GM18498 (cell line): ENCODE measurements at regions not wholly inside any gene's neighbourhood (a gene's known extent, or its start where the extent isn't known, plus 50 kb on each side); places are given as distances from the start of the nearest gene placed in this dataset.
A peak's percentile ranks its signal among the peaks of the same experiment; 100 is the strongest.

ENCODE experiments used
- ATAC-seq: cut with Tn5 transposase; IDR thresholded peaks from one replicate; pipeline ENCODE4 v1.9.1; 2021; ENCODE audit warnings: mild to moderate bottlenecking, moderate library complexity; ENCODE audit not compliant: unreplicated experiment

DNA sequence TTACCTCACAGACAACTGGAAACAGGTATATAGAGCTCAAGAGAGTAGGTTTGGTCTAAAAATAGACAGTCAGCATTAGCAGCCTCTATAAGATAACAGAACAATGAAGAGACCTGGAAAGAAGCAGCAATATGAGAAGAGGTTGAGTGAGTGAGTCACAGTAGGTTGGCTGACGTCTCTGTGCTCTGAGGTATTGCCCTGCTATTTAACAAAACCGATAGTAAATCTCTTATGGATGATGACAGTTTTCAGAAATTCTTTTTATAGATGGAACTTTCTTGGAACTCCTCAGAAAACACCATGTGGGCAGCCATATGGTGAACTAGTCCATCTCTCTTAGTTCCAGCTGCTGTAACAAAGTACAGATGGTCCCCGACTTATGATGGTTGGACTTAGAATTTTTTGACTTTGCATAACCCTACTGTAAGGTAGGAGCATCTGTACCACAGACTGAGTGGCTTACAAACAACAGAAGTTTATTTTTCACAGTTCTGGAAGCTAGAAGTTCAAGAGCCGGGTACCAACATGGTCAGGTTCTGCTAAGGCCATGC lies 123.5 kb downstream of the MBD2 start:
- no peak for ATAC-seq

DNA sequence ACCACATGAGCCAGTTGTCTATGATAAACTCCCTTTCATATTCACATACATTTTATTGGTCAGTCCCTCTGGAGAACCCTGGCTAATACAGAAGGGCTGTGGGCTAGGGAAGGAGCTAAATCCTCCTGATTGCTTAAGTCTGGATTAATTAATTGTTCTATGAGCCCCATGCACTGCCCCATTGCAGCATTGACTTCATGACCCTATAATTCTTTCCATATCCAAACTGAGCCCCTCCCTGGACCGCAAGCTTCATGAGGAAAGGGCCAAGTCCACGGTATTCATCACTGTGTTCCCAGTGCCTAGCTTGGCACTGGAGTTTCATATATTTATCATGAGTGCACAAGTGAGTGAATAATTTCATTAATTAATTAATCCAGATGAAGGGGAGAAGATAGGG lies 124.0 kb downstream of the MBD2 start:
- no peak for ATAC-seq

DNA sequence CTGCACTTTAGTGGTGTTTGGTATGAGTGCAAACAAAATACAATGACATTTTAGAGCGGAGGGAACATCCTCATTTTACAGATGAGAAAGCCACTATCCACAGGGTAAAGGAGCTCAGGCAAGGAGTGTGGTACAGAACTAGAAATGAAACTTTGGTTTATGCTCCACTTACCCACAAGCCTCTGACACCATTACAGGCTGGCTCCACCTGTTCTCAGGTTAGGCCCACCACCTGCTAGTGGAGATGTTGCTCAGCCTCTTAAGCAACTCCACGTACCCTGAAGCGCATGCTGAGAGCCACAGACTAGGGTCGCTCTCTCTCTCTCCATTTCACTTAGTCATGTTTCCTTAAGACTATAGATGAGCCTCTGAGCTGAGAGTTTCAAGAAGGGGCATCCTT lies 130.0 kb downstream of the MBD2 start:
- peak; percentile 70 for ATAC-seq

DNA sequence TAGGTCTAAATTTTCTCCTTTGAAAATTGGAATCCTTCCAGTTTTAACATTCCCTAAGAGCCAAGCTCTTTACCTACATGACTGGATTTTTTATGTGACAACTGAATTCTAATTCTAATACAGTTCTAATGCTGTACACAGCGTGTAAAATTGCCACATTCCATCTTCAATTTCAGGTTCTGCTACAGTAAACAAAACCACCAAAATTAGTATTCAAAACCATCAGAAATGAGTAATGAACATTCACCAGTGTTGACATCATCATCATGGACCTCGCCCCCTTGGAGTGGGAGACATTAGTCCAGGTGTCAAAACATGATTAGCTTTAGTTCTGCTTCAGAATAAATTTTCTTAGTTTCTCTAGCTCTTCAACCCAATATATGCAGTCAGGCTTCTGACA lies 133.6 kb downstream of the MBD2 start:
- no peak for ATAC-seq

DNA sequence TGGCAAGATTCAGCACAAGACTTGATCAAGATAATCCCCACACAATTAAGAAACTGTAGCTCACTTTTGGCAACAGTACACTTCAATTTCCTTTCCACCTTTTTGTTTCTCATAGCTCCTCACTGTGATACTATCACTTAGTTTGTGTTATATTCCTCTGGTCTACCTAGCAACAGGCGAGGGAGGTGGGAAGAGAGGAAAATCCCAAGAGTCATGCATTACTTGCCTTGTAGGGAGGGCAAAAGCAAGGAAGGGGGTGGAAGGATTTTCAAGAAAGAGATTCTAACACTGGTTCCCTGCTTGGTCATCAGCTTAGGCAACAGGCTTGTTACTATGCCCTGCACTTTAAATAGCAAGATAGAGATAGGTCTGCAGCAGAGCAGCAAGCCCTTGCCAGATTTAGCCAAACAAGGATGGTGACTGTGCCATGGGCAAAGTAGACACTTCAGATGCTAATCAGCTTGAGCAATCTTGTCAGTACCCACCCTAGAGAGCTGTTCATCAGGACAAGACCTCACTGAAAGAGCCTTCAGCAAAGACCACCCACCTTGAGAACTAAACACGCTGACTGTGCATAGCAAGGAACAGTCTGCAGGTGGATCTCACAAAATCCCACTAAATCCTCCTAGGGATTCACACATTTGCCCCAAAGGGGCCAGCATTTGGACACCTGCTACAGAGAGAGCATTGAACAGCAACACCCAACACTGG lies 134.6 kb downstream of the MBD2 start:
- ATAC-seq = no peak

DNA sequence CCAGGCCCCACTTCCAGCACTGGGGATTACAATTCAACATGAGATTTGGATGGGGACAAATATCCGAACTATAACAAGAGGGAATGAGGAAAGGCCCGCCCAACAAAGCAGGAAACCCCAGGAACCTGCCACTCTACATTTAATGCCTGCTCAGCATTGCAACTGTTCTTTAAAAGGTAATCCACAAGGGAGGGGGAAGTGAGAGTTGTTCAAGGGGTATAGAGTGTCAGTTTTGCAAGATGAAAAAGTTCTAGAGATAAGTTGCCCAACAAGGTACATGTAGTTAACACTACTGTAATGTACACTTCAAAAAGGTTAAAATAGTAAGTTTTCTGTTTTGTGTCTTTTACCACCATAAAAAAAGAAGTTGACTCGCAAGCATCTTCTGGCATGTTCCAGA lies 137.6 kb downstream of the MBD2 start:
- peak; percentile 46 for ATAC-seq

DNA sequence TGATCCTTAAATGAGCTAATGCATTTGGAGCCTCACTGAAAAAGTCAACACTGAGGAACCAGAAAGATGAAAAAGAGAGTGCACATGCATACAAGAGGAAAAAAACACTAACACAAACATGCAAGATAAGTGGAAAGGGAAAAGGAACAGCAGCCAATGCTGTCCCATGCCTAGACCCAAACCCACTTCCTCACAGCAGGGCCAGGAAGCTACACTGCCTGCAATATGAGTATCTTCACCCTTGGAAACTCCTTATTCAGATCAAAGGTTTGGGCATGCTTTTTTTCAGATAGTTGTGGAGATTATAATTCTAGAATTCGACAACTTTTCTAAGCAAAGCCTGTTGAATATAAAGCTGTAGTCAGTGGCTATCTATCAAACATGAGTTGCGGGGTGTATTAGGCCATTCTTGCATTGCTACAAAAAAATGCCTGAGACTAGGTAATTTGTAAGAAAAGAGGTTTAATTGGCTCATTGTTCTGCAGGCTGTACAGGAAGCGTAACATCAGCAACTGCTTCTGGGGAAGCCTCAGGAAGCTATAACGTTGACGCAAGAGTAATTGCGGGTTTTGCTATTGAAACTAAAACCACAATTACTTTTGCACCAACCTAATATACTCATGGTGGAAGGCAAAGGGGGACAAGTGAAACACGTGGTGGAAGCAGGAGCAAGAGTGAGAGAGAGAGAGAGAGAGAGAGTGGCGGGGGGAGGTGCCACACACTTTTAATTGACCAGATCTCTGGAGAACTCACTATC lies 138.2 kb downstream of the MBD2 start:
- ATAC-seq = peak; percentile 75

DNA sequence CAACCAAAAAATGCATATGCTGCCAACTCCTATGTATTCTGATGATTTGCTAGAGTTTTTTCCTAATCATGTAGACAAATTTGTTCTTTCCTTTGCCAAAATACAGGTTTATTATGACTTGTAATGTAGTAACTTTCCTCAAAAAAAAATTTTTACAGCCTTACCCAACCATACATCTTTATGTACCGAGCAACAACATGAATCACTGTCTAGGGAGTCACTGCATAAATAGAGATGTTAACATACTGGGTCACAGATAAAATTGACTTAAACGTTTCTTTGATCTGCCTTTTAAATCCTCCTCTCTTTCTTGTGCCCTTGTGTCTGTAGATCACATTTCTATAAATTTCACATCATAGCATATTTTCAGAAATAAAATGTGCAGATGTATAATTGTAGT lies 143.6 kb downstream of the MBD2 start:
- ATAC-seq = no peak

DNA sequence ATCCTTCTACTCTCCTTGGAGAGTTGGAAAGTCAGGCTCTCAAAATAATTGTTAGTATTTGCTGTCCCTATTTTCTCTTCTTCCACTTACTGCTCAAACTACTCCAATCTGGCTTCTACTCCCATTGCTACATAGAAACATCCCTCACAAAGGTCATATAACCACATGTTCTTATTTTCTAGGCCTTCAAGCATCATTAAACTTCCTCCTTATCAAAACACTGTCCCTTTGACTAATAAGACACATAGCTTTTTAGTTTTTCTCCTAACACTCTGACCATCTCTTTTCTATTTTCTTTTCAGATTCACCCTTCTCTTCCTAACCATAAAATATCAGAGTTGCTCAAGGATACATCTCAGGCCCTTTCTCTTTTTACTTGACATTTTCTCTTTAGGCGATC lies 148.3 kb downstream of the MBD2 start:
- ATAC-seq = no peak

- no peak for ATAC-seq
These were observed 148.8 kb downstream of the MBD2 start for GRCh38 chr18:54075689-54076088.

DNA sequence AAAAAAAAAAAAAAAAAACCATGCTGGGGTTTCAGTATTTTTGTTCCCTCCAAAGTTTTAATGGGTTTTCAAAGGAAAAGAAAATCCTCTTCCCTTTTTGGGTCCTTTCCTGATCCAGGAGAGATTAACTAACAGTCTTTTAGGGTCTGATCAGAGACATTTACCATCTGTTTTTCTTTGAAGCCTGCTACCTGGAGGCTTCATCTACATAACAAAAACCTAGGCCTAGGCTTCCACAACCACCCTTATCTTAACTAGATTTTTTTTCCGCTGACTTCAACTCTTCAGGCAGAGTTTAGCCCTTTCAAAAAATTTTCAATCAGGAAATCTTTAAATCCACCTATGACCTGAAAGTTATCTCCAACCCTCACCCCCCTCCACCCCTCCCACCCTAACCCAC lies 154.7 kb downstream of the MBD2 start:
- no peak for ATAC-seq

GRCh38 chr18:54060343-54061005 lies 164.0 kb downstream of the MBD2 start:
- ATAC-seq = no peak

GRCh38 chr18:54052732-54053429 lies 171.6 kb downstream of the MBD2 start:
- ATAC-seq = no peak

GRCh38 chr18:54052259-54052658 lies 172.2 kb downstream of the MBD2 start:
- no peak for ATAC-seq

DNA sequence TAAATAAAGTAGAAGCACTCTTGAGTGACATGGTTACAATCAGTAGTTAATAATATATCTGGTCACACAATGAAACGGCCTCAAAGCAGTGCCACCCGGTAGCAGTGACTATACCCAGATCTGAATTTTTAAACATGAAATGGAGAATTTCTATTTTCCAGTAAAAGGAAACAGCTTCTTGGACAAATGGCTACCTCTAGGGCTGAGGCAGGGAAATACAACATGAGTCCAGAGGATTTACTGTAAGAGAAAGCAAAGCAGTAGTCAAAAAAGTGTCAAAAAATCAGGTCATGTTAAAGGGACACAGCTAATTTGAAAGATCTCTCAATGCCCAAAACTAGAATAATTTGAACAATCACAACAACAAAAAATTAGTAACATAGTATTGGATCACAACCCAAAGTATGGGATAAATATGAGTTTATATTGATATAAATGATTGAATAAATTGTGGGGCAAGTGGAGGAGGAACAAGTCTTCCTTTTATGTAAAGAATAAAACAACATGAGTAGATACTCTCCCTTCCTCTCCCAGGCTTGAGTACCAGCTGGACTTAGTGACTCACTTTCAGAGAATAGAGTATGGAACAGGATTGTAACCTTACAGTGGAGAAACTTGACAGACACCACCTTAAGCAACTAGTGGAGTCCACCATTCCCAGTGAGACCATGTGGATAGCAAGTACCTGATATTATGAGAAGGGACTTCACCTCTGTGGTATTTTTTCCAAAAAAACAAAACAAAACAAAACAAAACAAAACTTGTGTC lies 180.8 kb downstream of the MBD2 start:
- no peak for ATAC-seq

GRCh38 chr18:54035927-54036326 lies 188.5 kb downstream of the MBD2 start:
- no peak for ATAC-seq

DNA sequence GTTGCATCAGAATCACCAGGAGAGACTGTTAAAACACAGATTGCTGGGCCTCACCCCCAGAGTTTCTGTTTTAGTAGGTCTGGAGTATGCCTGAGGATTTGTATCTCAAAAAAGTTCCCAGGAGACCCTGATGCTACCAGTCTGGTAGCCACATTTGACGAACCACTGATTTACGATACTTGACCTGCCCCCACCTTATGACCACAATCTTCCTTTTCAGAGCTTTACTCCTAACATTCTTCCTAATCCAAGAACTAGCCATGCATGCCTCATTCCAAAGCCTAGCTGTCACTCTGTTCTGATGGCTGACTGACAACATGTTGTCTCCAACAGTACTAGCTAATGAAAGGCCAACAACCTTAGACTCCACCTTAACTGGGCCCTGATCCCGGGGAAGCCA lies 191.4 kb downstream of the MBD2 start:
- ATAC-seq = no peak

DNA sequence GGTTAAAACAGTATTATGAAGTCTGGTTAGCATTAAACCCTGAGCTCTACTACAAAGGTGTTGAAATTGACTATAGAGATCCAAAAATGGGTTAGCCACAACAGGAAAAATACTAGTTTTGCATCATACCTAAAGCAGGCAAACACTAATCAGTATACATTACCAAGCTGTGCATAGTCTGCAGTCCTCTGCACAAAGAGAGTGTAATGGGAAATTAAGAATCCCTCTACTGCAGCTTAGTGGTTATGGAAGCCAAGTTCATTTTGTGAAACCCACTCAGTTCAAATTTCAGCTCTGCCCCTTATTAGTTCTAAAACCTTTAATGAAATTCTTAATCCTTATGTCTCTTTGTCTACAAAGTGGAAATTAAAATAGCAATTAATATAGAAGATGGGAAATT lies 192.1 kb downstream of the MBD2 start:
- ATAC-seq = no peak

DNA sequence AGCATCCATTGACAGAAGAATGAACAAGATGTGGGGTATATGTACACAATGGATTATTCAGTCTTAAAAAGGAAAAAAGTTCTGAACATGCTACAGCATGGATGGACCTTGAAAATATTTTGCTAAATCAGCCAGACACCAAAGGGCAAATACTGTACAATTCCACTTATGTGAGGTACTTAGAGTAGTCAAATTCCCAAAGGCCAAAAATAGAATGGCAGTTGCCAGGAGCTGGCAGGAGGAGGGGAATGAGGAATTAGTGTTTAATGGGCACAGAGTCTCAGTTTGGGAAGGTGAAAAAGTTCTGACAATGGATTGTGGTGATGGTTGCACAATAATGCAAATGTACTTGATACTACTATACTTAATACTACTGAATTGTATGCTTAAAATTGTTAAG lies 193.2 kb downstream of the MBD2 start:
- ATAC-seq = no peak

DNA sequence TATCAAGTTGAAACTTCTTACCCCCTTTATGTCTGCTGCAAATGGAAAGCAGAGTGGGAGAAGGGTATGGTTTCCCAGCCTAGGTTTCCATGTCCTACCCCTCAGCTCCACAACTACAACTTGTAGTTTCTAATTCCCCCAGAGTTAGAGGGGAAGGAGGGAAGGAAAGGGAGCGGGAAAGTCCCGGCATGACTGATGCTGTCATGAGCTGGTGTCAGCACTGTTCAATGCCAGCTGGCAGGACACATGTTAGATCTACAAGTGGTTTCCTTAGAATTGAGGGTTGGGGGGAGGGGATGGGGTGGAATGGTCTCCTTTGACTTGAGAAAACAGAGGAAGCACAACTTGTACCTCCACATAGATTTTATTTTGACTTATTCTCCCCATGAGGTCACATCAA lies 194.0 kb downstream of the MBD2 start:
- ATAC-seq = no peak
